HK-2 (cell line): ENCODE measurements at regions not wholly inside any gene's neighbourhood (a gene's known extent, or its start where the extent isn't known, plus 50 kb on each side); places are given as distances from the start of the nearest gene placed in this dataset.
"Not testable (repeated sequence)": the region's sequence is repeated elsewhere in the genome, so short reads cannot be mapped to it uniquely, and the experiment has no call there.

Experiments
- DNase-seq: peaks from one replicate; pipeline ENCODE4 v3.0.0-alpha.2; 2018; ENCODE audit not compliant: unreplicated experiment

- no peak for DNase-seq
Measured at GRCh38 chr7:94307399-94308048, 87.2 kb upstream of the COL1A2 start.

DNA sequence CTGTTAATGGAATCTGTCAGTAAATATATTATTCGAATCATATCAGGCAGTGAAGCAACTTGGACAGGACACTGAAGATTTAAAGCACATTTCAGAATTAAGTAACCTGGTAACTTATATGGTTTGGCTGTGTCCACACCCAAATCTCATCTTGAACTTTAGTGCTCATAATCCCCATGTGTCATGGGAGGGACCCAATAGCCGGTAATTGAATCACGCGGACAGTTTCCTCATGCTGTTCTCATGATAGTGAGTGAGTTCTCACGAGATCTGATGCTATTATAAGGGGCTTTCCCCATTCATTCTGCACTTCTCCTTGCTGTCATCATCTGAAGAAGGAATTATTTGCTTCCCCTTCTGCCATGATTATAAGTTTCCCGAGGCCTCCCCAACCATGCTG lies 83.2 kb upstream of the COL1A2 start:
- DNase-seq: no peak

- DNase-seq: no peak
Measured at GRCh38 chr7:94313926-94314325, 80.8 kb upstream of the COL1A2 start.

- no peak for DNase-seq
Measured at GRCh38 chr7:94314413-94315410, 80.0 kb upstream of the COL1A2 start.

- not testable (repeated sequence) for DNase-seq
Measured at GRCh38 chr7:94321138-94321537, 73.6 kb upstream of the COL1A2 start.

DNA sequence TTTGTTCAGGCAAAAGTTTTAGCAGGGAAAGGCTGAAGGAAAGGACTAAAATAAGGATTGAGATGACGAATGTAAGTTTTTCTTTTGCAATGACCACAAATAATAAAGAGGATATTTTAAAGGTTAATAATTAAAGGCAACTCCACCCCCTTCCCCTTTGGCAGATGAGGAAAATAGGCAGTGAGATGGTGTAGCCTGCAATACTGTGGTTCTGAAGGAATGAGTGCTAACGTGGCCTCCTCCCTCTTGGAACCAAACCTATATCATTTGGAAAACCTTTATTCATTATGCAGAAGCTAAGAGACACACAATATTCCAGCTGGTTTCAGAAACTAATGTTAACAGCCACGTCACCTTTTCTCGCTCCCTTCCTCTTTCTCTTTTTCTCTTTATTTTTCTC lies 70.9 kb upstream of the COL1A2 start:
- DNase-seq: no peak

GRCh38 chr7:94324380-94325121 lies 70.1 kb upstream of the COL1A2 start:
- no peak for DNase-seq

DNA sequence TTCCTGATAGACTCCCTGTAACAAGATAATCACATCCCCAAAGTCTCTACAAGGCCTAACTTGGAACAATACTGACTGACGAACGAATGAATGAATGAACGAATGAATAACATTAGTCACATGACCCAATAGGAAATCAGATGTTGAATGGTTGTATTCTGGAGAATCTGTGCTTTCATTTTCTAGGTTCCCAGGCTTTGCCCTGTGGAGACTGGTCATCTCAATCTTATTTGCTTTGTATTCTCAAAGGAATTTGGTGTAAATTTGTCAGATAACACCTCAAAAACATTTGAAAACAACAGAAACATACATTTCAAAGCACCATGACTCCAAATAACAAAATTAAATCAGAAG lies 69.6 kb upstream of the COL1A2 start:
- no peak for DNase-seq

DNA sequence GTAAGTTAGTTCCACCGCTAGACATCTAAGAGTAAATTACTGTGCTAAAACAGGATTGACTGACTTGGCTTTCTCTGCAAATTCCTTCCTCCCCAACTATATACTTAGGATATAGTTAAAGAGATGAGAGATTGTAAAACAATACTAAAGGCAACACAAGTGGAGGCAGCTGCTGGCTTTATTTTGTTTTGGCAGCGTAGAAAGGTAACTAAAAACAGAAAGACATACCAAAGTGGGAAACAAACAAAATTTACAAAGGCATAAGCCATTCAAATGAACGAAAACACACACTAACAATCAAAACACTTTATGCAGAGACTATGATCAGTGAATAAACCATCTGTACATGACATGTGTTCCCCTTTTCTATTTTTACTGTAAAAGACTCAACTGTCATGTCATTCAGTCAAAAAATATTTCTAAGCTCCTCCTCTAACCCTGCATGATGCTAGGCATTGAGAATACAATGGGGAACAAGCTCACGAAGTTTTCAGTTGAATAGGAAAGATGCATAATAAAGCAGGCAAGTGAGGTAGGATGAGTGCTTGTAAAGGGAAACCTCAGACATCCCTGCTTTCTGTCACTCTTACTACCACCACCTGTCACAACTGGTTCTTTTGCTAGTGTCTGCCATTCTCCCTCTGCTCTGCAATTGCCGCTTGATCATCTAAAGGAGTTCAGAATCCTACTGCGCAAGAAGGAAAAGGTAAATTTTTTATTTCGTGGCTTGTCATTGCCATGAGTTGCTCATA lies 64.2 kb upstream of the COL1A2 start:
- DNase-seq: no peak

DNA sequence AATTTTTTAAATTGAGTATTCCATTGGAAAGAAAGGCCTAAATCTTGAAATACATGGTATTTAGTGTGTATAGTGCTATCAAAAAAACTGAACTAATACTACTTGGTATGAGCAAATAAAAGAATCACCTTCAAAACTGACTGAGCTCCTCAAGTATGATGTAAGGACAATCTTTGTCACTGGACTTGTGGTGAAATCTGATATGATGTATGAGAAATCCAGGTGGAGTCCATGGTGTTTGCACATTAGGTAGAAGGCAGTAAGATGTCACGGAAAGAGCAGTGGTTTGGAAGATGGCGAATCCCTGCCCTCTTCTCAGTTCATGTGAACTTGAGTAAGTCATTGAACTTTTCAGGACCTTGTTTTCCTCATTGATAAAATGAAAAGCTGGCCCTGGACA lies 62.1 kb upstream of the COL1A2 start:
- no peak for DNase-seq

- DNase-seq: no peak
Measured at GRCh38 chr7:94333810-94334209, 60.9 kb upstream of the COL1A2 start.

DNA sequence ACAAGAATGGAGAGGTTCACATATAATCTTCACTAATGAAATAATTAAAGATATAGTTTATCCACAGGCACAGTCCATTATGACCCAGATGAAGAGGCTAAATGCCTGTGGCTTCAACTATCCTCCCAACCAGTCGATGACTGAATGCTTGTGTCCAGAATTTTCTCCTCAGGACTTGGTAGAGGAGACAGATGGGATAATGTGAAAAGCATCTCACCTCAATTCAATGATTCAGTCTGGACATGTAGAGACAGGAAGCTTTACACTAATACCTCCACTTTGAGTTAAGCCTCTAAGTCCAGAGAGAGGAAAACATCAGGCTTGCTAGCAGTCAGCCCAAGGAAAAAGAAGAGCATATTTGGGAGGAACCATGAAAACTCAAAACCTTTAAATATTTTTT lies 59.1 kb upstream of the COL1A2 start:
- no peak for DNase-seq

- DNase-seq: no peak
Measured at GRCh38 chr7:94336009-94336408, 58.7 kb upstream of the COL1A2 start.

DNA sequence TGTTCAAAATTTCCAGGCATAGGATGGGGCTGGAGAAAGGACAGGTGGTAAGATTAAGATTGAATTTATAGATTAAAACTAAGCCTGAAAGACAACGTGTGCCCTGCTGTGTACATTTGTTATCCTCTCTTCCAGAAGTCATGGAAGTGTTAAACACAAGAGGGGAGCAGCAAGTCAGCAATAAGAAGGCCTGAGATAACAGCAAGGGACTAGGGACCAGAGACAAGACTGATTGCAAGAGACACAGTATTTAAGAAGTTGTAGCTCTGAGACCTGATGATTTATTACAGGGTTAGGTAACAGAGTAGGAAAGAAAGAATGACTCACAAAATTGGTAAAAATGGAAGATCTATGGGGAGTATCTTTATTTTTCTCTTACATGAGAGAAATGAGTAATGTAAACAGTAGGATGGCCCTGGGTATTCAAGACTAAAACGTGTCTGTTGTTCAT lies 55.7 kb upstream of the COL1A2 start:
- DNase-seq: no peak

DNA sequence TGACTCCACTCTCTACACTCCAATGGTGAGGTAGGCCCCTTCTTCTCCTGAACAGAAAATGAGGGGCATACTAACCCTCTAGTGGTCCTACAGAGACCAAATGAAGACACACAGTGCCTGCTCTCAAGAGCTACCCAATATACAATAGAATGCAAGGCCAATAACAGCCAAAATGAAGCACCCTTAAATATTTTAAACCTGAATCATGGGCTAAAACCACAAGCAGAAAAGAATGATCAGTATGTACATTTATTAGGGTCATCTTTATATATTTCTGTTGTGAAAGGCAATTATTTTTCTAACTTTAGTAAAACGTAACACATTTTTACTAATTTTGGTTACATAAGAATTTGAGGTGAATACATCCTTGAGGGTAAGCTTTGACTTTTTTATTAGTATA lies 49.9 kb upstream of the COL1A2 start:
- no peak for DNase-seq
